Sigmoid colon (tissue), 6 donors: ENCODE measurements at regions not wholly inside any gene's neighbourhood (a gene's known extent, or its start where the extent isn't known, plus 50 kb on each side); places are given as distances from the start of the nearest gene placed in this dataset.

Experiments
- DNase-seq: peaks from one replicate; pipeline ENCODE4 v3.0.0-alpha.2; 2019
- H3K27ac ChIP-seq, 4 donors: fragments of 200-600 bp; sonication (generic); one replicate each; pipeline ENCODE4 v1.5.1; 2016 to 2019; ENCODE audit warnings: mild to moderate bottlenecking in 1 of 4
- H3K27me3 ChIP-seq, 3 donors: fragments of 200-600 bp; sonication (generic); one replicate each; pipeline ENCODE4 v1.5.1; 2019; ENCODE audit warnings: mild to moderate bottlenecking in 1 of 3
- H3K36me3 ChIP-seq, 4 donors: fragments of 200-600 bp; sonication (generic); one replicate each; pipeline ENCODE4 v1.5.1; 2016 to 2019
- H3K4me1 ChIP-seq, 4 donors: fragments of 200-600 bp; sonication (generic); one replicate each; pipeline ENCODE4 v1.5.1; 2017 to 2019
- H3K4me3 ChIP-seq, 4 donors: fragments of 200-600 bp; sonication (generic); one replicate each; pipeline ENCODE4 v1.5.1; 2017 to 2019; ENCODE audit warnings: mild to moderate bottlenecking in 2 of 4, moderate library complexity in 1 of 4
- H3K9me3 ChIP-seq, 4 donors: fragments of 200-600 bp in 3 of 4; sonication (generic) in 3 of 4; one replicate each; pipeline versions ENCODE4 v1.5.1 to v1.6.1; 2013 to 2019
- CTCF ChIP-seq, 4 experiments: fragments of 450-650 bp in 3 of 4; fragments of 200-600 bp in 1 of 4; IDR thresholded peaks; one replicate each; pipeline ENCODE4 v1.5.1; 2016 to 2019; ENCODE audit warnings: antibody characterized with exemption in 4 of 4, mild to moderate bottlenecking in 3 of 4, moderate library complexity in 2 of 4
- EP300 ChIP-seq, 4 donors: sonication (generic); formaldehyde crosslinking; IDR thresholded peaks; one replicate each; pipeline ENCODE4 v1.6.1; 2017; ENCODE audit warnings: antibody characterized with exemption in 4 of 4
- POLR2A ChIP-seq, 2 donors: fragments of 450-650 bp; IDR thresholded peaks; one replicate each; pipeline ENCODE4 v1.6.1; 2016; ENCODE audit warnings: antibody characterized with exemption in 2 of 2, mild to moderate bottlenecking in 2 of 2, moderate library complexity in 2 of 2
- POLR2AphosphoS5 ChIP-seq, 4 donors: sonication (generic); formaldehyde crosslinking; IDR thresholded peaks; one replicate each; pipeline ENCODE4 v1.6.1; 2017; ENCODE audit warnings: antibody characterized with exemption in 4 of 4
- WGBS, 2 donors: extraction: QIAGEN DNeasy Blood & Tissue Kit; methylation state at CpG; one replicate each; pipeline ENCODE4 v1.1.7; 2013; 5-methylcytosine and 5-hydroxymethylcytosine counted together
- intact Hi-C: fragments of 100-400 bp; cut with DNase I; formaldehyde crosslinking; loops from one replicate; pipeline ENCODE4 v1.15.1; 2023
- donor health status: healthy with polysubstance abuse.
- donor health status: healthy.

DNA sequence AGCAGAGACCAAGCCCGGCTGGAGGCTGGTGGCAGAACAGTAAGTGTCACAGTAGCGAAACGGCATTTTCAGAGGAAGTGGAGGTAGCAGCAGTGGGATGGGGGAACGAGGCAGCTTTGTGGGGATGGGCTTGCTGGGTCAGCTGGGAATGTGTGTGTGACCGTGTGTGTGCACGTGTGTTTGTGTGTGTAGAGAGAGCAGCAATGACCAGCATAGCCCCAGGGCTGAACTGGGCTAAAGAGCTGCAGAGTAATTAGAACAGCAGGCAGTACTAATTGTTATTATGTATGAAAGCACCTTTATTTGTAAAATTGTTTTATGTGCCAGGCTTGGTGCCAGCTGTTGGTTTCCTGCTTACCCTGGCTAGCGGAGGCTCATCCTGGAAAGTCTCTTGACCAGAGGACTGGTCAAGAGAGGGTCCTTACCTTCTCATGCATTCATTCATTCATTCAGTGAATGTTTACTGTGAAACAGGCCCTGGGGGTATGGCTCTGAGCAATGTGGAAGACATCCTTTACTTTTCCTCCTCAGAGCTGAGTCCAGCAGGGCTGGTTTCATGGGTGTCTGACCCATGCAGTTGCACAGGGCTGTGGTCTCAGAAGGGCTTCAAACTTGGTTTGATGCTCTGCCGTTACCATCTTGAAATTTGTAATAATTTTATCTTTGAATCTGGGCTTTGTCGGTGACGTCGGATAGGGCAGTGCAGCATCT is 184.6 kb downstream of the SEC23IP start:
- no peak for DNase-seq
- 71 to 74% methylated on average over 11 of the region's 11 CpGs for WGBS, 2 donors
- Histone ChIP-seq H3K9me3 (peaks cover 0 to 3% (median 0%) of the 10 kb centered on the region in 4 donors), H3K27ac (no peak overlapping the region), H3K4me3 (no peak overlapping the region), H3K4me1 (no peaks in the 10 kb centered on the region), H3K27me3 (peaks cover 0 to 4% (median 0%) of the 10 kb centered on the region in 3 donors), H3K36me3 (no peaks in the 10 kb centered on the region)
- TF ChIP-seq POLR2A (IDR thresholded peaks at IDR 0.05) (no peak), EP300 (IDR thresholded peaks at IDR 0.05) (no peak), CTCF (IDR thresholded peaks at IDR 0.05) (no peak), POLR2AphosphoS5 (IDR thresholded peaks at IDR 0.05) (no peak)
- intact Hi-C loops: no loop called here

DNA sequence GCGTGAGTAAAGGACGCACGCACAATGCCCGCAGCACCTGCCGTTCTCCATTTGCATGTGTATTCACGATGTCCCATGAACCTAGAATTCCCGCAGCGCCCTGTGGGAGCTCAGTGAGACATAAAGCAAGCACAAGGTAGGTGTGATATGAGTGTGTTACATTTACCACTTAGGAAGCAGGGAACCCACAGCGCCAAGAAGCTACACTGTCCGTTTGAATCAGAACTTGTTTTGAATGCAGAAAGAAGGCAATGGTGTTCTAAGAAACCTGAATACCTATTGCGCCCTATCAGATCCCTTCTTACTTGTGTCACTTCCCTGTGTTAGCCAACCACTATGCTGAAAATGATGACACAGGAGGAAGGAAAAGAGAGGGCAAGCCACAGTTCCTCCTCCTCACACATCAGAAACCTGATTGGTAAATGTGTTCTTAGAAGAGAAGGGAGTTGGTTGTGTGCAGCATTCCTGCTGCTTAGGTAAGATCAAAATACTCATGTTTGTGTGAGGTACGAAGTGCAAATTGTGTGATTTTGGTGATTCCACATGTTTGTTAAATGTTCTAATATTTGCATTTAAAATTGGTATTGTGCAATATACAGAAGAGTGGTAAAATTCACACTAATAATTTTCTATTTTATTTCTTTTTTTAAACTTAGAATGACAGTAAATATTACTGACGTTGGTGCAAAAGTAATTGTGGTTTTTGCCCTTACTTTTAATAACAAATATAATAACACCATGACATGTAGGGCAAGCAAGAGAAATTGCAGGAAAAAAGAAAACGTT is 185.4 kb downstream of the SEC23IP start:
- WGBS, 2 donors: 68 to 75% methylated on average over 14 of the region's 14 CpGs
- peaks cover 0 to 4% (median 0%) of the 10 kb centered on the region in 3 donors for H3K27me3 ChIP-seq
- peaks cover 0 to 3% (median 0%) of the 10 kb centered on the region in 4 donors for H3K9me3 ChIP-seq
- intact Hi-C loops: no loop called here
- DNase-seq: no peak
- TF ChIP-seq CTCF (IDR thresholded peaks at IDR 0.05) (no peak), EP300 (IDR thresholded peaks at IDR 0.05) (no peak), POLR2AphosphoS5 (IDR thresholded peaks at IDR 0.05) (no peak), POLR2A (IDR thresholded peaks at IDR 0.05) (no peak)
- H3K4me1 ChIP-seq: no peaks in the 10 kb centered on the region
- no peak overlapping the region for H3K27ac ChIP-seq
- H3K36me3 ChIP-seq: no peaks in the 10 kb centered on the region
- H3K4me3 ChIP-seq: no peak overlapping the region

- Histone ChIP-seq H3K4me3 (no peak overlapping the region), H3K36me3 (no peaks in the 10 kb centered on the region), H3K27ac (no peak overlapping the region), H3K27me3 (no peaks in the 10 kb centered on the region), H3K4me1 (no peaks in the 10 kb centered on the region), H3K9me3 (no peaks in the 10 kb centered on the region)
- no peak for DNase-seq
- intact Hi-C loops: no loop called here
- WGBS, 2 donors: 66 to 82% methylated on average over 5 of the region's 5 CpGs
- TF ChIP-seq POLR2A (IDR thresholded peaks at IDR 0.05) (no peak), POLR2AphosphoS5 (IDR thresholded peaks at IDR 0.05) (no peak), EP300 (IDR thresholded peaks at IDR 0.05) (no peak), CTCF (IDR thresholded peaks at IDR 0.05) (no peak)
Observed at GRCh38 chr10:120085096-120085796, 192.7 kb downstream of the SEC23IP start.

DNA sequence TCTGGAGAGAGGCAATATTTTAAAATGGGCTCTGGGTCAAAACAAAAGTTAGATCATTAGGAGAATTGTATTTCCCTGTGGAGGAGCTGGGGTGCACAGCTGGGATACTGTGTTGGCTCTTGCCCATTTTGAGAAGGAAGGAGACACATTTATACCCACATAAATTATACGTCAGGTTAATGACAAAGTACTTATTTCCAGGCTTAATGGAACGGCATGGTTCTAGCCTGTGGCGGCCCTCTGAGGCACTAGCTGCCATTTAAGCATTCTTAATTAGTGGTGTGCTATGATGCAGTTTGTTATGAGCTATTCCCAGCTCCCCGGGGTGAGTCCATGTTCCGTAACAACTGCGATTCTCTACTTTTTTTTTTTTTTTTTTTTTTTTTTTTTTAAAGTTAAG is 193.5 kb downstream of the SEC23IP start:
- H3K4me1 ChIP-seq: no peaks in the 10 kb centered on the region
- 86 to 91% methylated on average over 6 of the region's 6 CpGs for WGBS, 2 donors

More for the DNA sequence above, 193.5 kb downstream of the SEC23IP start:
- Histone ChIP-seq H3K27me3 (no peaks in the 10 kb centered on the region), H3K27ac (no peak overlapping the region), H3K9me3 (no peaks in the 10 kb centered on the region), H3K4me3 (no peak overlapping the region), H3K36me3 (no peaks in the 10 kb centered on the region)
- intact Hi-C loops: no loop called here
- TF ChIP-seq POLR2AphosphoS5 (IDR thresholded peaks at IDR 0.05) (no peak), CTCF (IDR thresholded peaks at IDR 0.05) (no peak), POLR2A (IDR thresholded peaks at IDR 0.05) (no peak), EP300 (IDR thresholded peaks at IDR 0.05) (no peak)
- DNase-seq: no peak
